Hematopoietic multipotent progenitor cell treated with erythropoietin and hydrocortisone succinate and interleukin-3 and kit ligand, for 17 days (in vitro differentiated cells): ENCODE measurements at regions not wholly inside any gene's neighbourhood (a gene's known extent, or its start where the extent isn't known, plus 50 kb on each side); places are given as distances from the start of the nearest gene placed in this dataset.

ENCODE experiments used
- DNase-seq: peaks from one replicate; pipeline ENCODE4 v3.0.0-alpha.2; 2015; ENCODE audit warnings: low spot score

DNA sequence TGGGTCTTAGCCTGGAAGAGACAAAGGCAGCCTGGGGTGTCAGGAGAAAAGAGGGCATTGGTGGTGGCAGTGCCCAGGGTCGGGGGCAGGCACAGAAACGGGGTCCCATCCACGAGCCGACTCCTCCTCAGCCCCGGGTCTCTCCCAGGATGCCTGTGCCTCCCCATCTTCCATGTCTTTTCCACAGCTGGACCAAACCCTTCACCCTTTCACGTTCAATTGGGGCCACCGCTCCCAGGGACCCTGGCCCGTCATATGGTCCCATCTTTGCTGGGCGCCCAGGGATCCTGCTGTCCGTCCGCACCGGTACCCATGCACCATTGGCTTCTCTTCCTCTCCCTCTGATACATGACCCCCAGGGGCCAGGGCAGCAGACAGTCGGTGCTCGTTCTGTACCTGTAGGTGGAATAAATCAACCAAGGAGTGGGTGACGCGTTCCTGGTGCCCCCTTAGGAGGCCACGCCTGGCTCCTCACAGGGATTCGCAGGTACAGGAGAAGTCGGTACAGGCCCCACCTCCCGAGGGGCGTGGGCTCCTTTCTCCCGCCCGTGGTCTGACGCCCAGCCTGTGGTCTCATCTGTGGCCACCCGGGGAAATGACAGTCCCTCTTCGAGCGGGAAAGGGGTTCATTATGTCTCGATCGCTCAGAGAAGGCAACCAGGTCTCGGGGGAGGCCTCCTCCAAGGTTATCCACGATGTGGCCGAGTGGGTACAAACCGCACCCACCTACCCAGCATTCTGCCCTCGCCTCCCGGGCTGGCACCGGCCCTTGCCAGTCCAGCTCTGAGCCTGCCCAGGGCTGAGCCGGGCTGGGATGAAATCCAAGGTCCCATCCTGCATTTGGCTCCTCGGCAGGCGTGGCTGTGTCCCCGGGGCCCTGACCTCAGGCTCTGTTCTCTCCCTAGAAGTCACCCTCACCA is 1493.6 kb downstream of the BRD1 start:
- DNase-seq: no peak

DNA sequence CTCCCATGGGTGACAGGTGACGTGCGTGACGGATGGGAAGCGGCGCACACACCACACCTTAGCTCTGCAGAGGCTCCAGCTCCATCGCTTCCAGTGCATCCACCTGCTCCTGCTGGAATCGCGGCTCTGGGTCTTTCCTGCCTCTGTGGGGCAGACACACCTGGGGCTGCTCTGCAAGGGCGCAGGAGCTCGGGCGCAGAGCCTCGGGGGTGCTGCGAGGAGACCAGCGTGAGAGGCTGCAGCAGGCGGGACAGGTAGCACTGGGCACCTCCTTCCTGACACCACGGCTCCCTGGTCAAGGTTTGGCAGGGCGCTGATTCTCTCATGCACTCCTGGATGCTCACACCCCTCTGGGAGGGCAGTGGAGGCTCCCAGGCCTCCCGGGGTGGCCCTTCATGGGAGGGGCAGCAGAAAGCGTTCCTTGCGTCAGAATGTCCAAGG is 1494.3 kb downstream of the BRD1 start:
- DNase-seq: no peak

DNA sequence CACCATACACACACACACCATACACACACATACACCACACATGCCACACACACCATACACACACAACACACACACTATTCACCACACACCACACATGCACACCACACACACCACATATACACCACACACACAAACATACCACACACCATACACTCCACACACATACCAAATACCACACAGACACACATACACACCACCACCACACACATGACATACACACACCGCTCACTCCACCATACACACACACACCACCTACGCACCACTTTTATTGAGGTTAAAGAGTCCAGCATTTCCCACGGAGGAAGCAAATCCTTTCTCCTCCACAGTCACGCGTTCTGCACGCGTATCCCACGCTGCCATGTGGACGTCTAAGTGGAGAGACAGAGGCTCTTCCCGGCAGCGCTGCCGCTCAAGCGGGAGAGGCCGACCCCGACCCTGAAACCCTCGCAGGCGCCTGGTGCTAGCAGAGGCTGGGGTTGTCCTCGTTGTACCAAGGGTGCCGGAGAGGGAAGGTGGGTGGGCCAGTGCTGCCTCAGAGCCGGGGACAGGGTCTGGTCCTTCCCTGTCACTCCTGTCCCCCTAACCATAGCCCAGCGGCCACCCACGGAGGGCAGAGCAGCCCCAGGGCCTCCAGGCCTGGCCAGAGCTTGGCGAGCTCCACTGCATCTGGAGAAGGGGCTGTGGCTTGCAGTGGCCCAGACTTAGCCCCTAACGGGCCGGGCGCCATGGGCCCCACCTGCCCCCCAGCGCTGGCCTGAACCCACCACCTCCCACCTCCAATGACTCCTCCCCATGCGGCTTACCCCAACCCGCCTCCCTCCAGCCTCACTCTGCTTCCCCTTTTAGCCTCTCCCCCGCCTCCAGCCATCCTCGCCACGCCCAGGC is 1495.0 kb downstream of the BRD1 start:
- DNase-seq: no peak

DNA sequence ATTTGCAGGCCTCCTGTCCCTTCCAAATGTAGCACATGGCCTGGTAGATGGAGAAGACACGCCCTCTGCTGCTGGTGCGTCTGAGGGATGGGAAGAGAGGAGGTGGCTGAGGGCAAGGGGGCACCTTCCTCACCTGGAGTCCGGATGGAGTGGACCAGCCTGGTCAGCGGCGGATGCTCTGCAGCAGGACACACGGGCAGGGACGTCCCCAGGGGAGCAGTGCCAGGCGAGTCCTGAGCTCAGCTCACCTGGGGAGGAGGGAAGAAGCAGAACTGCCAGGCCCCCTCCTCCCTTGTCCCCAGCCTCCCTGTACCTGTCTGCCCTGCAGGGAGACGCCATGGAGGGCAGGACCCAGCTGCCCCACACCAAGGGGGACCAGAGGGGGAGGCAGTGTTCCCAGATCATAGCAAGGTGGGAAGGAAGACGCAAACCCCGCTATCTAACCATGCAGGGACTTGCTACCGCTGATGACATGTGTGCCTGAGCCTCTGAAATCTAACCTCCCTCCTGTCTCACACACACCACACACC is 1495.9 kb downstream of the BRD1 start:
- no peak for DNase-seq

DNA sequence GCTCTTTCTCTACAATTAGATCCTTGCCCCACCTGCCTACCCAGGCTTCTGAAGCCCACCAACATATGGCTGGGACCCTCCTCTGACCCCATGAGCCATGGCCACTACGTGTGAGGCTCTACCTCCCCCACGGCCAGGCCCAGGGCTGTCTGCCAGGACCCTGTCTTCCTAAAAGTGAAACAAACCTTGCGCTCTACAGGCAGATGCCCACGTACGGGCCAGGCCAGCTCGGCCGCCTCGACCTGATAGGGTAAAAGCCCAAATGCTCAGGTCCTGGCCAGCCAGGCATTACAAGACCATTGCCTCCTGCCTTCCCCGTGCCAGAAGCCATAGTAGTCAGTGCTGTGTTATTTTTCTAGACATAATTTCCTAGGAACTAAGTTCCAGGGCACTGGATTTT is 1496.4 kb downstream of the BRD1 start:
- no peak for DNase-seq

DNA sequence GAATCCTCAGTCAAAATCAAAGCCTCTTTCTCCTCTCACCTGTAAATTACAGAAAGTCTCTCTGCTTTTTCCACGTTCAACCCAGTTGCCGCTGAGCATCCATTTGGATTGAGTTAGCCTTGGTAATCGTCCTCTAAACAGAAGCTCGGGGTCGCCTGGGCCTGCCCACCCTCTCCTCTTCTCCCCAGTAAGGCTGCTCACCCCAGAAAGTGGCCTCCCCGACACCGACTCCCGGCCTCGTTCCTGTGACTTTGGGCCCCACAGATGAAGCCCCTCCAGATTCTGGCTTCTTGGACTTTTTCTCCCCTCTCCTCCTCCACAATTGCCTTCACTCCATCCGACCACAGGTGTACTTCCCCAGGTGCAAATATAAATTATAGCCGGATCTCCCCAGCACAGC is 1500.0 kb downstream of the BRD1 start:
- no peak for DNase-seq

DNA sequence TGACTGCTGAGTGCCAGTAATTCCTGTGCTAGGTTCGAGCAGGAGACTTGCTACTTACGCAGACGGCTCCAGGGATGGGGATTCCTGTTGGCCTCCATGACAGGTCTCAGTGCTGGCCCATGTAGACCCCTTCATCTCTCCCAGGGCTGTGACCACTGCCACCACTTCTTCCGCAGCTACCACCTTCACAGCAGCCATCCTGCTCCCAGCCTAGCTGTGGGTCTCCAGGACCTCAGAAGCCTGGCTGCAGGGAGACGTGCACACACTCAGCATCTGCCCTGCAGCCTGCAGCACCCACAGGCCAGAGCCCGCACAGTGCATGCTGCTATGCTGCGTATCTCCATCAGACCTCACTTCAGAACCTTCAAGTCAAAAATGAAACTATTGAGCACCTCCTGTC is 1503.9 kb downstream of the BRD1 start:
- DNase-seq: no peak

DNA sequence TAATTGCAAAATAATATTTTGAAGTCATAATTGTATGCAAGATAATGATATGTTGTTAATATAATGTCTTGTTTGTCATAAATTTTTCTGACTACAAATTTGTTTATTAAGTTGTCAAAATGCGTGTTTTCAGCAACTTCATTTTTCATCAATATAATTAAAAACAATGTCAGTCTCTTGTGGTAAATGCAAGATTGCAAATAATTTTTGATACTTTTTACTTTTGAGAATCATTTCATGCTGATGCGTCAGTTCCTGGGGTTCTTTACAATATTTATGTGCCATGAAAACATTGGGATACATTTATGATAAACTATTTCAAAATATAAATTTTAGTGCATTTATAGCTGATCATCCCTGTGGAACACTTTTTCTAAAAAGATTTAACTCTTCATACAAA is 1504.8 kb downstream of the BRD1 start:
- no peak for DNase-seq

DNA sequence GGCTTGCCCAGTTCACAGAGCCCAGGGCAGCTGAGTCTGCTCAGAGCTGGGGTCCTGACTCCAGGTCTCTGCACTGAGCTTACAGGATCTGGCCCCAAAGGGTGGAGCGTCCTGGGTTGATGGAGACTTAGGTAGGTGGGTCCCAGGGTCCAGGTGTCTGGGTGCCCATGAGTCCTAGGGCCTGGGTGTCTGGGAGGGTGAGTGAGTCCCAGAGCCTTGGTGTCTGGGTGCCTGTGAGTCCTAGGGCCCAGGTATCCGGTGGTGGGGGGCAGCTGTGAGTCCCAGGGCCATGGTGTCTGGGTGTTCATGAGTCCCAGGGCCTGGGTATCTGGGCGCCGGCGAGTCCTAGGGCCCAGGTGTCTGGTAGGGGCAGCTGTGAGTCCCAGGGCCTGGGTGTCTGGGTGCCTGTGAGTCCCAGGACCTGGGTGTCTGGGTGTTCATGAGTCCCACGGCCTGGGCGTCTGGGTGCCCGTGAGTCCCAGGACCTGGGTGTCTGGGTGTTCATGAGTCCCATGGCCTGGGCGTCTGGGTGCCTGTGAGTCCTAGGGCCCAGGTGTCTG is 1505.6 kb downstream of the BRD1 start:
- no peak for DNase-seq

DNA sequence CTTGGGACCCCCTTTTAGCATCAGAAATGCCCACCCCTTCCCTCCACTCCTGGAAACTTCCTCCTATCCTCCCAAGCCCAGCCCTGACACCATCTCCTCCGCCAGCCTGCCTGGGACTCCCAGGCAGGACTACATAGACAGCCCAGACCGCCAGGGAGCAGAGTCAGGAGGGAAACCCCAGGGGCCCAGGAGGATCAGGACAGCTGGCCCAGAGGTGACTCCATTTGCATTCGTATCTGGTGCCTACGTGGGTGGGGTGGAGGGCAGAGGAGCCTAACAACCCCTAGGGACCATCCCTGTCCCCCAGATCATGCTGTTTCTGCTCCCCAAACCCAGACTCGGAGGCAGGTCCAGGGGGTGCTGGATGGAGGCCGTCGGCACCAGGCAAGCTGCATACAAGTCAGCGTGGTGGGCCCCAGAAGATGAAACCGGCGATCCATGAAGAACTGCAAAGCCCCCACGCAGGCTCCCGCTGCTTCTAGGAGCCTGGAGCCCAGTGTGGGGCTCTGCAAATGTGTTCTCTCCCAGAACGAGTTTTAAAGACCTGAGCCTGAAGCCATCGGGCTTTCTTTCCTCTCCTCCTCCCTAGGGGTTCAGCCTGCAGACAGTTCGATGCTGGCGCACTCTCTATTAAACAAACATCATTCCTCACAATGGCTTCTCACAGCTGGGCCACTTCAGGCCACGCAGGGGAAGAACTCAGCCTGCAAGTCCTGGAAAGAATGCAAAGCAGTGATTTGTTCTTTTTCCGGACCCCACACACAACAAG is 1506.8 kb downstream of the BRD1 start:
- DNase-seq: no peak

DNA sequence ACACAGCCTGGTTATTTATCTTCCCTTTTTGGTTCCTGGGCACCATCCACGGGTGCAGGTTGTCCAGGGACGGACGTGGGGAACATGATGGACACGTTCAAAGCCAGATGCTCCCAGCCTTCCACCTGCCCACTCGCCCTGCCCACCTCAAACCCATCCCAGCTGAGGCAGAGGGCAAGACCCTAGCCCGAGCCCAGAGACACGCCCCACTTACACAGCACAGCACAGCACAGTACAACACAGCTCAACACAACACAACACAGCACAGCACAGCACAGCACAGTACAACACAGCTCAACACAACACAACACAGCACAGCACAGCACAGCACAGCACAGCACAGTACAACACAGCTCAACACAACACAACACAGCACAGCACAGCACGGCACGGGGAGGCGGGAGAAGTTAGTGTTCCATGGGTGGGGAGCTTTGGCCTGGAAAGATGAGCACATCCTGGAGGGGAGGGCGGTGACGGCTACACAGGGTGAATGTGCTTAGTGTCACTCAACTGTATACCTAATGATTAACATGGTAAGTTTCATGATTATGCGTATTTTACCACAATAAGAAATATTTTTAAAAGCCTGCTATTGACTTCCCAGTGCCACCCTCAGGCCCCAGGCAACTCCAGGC is 1507.5 kb downstream of the BRD1 start:
- DNase-seq: no peak

DNA sequence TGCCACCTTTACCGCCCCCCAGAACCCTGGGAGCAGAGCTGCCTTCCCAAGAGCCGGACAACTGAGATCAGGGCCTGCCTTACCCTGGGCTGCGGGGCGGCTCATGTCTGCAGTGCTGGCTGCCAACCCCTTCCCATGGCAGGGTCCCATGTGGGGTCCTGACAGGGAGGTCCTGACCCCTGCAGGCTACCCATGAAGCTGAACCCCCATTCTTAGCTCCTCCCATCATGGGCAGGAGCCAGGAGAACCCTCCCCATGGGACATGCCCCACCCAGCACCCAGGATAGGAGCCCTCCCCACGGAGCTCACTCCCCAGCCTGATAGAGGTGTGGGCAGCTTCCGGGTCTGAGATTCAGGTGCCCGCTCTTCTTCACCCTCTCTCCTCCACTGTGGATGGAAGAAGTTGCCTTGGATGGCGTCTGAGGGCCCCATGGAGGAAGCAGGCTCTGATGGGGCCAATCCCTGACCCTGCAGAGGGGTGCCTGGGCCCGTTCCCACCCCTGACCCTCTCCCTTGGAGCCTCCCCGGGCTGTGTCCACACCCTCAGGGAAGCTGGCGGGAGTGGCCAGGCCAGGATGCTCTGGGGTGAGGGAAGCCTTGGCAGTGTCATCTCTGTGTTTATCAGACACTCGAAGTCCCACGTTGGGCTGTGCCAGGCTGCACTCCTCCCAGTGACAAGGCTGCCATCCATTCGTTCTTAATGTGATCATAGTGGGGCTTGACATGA is 1508.2 kb downstream of the BRD1 start:
- DNase-seq: no peak

DNA sequence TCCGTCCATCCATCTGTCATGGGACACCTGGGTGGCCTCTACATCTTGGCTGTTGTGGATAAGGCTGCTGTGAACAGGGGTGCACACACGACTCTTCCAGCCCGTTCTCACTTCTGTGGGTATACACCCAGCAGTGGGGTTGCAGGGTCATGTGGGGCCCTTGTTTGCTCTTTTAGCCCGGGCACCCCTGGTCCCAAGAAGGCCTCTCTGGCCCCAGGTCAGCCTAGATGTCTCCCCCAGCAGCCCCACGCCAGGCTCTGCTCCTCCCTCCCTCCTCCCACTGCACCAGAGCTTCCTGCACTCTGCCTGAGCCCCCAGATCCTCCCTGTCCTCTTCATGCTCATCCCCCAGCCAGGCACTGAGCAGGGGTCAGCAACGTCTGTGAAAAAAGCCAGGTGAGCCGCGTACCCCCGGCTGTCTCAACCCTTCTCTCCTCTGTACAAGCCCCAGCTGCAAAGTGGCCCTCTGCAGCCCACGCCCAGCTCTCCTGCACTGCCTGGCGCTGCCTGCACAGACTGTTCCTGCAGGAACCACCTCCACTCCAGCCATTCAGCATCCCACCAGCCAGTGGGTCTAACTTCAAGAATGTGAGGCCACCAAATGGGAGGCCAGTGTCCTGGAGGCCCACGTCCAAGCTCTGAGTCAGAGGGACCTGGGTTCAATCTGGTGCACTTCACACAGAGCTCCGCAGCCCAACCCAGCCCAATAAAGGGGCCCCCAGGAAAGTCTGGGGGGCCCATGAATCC is 1508.9 kb downstream of the BRD1 start:
- DNase-seq: no peak

DNA sequence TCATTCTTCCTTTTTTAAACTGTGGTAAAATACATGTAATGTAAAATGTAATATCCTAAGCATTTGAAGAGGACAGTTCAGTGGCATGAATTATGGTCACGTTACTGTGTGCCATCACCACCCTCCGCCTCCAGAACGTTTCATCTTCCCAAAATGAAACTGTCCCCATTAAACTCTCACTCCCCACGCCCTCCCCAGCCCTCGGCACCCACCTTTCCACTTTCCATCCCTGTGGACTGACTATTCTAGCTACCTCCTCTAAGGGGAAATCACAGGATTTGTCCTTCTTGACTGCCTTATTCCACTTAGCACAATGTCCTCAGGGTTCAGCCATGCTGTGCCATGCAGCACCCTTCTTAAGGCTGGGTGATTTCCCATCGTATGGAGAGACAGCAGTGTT is 1509.5 kb downstream of the BRD1 start:
- no peak for DNase-seq

DNA sequence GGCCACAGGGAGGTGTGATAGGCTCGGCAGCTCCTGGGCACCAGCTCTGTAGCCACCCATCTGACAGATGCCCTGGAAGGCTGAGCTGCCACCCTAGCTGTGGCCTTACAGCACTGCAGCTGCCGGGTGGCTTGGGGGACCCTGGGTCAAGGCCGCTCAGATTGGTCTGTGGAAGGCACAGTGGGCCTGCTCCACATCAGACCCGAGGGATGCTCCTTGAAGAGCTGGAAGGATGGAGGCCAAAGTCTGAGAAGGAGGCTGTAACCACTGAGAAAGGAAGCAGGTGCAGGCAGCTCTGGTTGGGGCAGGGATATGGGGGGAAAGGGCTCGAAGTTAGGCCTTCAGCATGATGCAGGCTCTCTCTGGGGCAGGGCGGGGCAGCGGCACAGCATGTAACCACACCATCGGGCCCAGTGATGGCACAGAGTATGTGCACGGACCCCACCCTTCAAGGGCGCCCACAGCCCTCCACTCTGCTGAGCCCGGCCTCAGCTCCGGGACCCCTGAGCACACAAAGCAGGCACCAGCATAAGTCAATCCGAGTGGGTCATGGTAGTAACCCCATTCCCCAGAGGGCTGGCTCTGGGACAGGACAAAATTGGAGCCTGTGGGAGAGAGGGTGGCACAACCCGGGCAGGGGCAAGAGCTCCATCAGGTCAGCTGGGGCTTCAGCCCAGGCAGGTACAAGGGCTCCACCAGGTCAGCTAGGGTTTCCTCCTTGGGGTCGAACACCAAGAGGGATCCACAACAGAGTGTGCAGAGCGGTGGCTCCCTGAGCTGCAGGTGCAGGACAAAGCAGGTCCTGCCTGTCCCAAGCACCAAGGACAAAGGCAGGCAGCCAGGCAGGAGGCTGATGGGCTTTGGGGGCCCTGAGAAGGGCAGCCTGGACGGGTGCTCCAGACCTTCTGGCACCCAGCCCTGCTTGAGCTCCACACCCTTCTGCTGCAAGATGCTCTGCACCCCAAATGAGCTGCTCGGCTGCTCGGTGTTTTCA is 1511.1 kb downstream of the BRD1 start:
- DNase-seq: no peak

DNA sequence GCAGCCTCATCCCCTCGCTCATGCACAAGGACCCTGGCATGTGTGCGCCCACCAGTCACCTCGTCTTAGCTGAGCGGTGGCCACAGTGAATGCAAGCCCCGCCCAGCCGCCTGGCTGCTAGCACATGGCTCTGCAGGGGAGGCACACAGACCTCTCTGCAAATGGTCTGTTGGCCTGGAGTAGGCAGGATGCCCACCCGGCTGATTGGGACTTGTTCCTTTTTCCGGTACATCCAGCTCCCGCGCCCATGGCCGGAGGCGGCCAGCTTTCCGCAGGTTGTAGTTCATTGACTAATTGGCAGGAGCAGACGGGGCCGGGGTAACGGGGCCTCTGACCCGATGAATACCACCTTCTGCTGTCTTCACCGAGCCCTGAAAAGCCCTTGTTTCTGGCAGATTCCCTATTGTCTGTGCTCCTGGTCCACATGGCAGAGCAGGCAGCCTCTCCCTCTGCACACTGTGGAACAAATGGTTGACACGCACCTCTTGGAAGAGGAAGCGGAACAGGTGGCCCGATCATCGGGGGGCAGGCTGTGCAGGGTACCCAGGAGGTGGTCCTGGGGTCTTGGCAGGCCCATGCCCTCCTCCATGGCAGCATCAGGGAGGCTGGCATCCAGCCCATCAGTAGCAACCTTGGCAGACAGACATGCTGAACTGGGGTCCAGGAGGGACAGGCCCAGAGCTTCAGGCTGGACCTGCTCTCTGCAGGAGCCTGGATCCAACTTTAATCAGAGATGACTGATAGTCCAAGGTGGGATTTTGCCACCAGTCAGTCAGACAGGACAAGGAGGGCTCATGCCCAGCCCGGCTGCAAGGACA is 1512.0 kb downstream of the BRD1 start:
- no peak for DNase-seq

DNA sequence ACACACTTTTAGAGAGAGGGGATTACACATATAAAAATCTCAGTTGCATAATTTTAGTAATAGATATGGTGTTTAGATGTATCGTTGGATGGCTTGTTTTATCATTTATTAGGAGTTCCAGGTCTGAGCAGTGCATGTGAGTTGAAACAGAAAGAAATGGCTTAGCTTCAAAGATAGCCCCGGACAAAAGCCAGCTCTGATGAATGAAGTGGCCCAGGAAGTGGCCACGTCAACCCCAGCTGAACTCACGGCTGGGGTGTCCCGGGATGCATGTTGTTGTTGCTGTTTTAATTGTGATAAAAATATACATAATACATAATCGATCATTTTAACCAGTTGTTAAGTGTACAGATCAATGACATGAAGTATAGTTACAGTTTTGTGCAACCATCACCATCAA is 1513.6 kb downstream of the BRD1 start:
- DNase-seq: no peak
